HUES48 (cell line): ENCODE measurements at regions not wholly inside any gene's neighbourhood (a gene's known extent, or its start where the extent isn't known, plus 50 kb on each side); places are given as distances from the start of the nearest gene placed in this dataset.

Experiments used
- H3K27ac ChIP-seq: one replicate; pipeline ENCODE4 v1.7.0; 2013; ENCODE audit warnings: low read depth, low read length, inconsistent platforms
- H3K27me3 ChIP-seq: 2 replicates; pipeline ENCODE4 v1.6.1; 2013; ENCODE audit warnings: mild to moderate bottlenecking, low read length; ENCODE audit not compliant: control insufficient read depth, insufficient read depth
- H3K36me3 ChIP-seq: 2 replicates; pipeline ENCODE4 v1.6.1; 2013; ENCODE audit warnings: low read length; ENCODE audit not compliant: control insufficient read depth, insufficient read depth
- H3K4me1 ChIP-seq: 2 replicates; pipeline ENCODE4 v1.6.1; 2013; ENCODE audit warnings: mild to moderate bottlenecking, low read length; ENCODE audit not compliant: control insufficient read depth, insufficient read depth
- H3K4me3 ChIP-seq: 2 replicates; pipeline ENCODE4 v1.5.1; 2013; ENCODE audit warnings: mild to moderate bottlenecking, low read depth, low read length
- H3K9ac ChIP-seq: 2 replicates; pipeline ENCODE4 v1.6.1; 2013; ENCODE audit warnings: mild to moderate bottlenecking, low read depth, low read length, moderate library complexity
- H3K9me3 ChIP-seq: 2 replicates; pipeline ENCODE4 v1.6.1; 2013; ENCODE audit warnings: low read length; ENCODE audit not compliant: control insufficient read depth, insufficient read depth

GRCh38 chr2:190794790-190795189, 85.8 kb upstream of the GLS start:
- Histone ChIP-seq H3K4me1 (peaks cover 28% of the 10 kb centered on the region), H3K9ac (no peak overlapping the region), H3K4me3 (no peak overlapping the region), H3K9me3 (no peaks in the 10 kb centered on the region), H3K36me3 (no peaks in the 10 kb centered on the region), H3K27me3 (no peaks in the 10 kb centered on the region), H3K27ac (no peak overlapping the region)

GRCh38 chr2:190795686-190796085, 84.9 kb upstream of the GLS start:
- no peaks in the 10 kb centered on the region for H3K9me3 ChIP-seq
- no peak overlapping the region for H3K4me3 ChIP-seq
- H3K36me3 ChIP-seq: no peaks in the 10 kb centered on the region
- no peak overlapping the region for H3K9ac ChIP-seq
- no peaks in the 10 kb centered on the region for H3K27me3 ChIP-seq
- H3K4me1 ChIP-seq: peaks cover 30% of the 10 kb centered on the region
- H3K27ac ChIP-seq: no peak overlapping the region

GRCh38 chr2:190799999-190800398, 80.6 kb upstream of the GLS start:
- no peak overlapping the region for H3K9ac ChIP-seq

GRCh38 chr2:190800528-190800927, 80.1 kb upstream of the GLS start:
- Histone ChIP-seq H3K9ac (no peak overlapping the region), H3K27me3 (no peaks in the 10 kb centered on the region), H3K36me3 (no peaks in the 10 kb centered on the region), H3K9me3 (no peaks in the 10 kb centered on the region), H3K27ac (peak overlapping the region; percentile 70), H3K4me3 (peak overlapping the region; percentile 24; the same call in 1 of the 2 replicates), H3K4me1 (peaks cover 45% of the 10 kb centered on the region)

More at GRCh38 chr2:190799999-190800398, 80.6 kb upstream of the GLS start:
- Histone ChIP-seq H3K9me3 (no peaks in the 10 kb centered on the region), H3K27me3 (no peaks in the 10 kb centered on the region), H3K4me3 (peak overlapping the region; percentile 24; the same call in 1 of the 2 replicates), H3K36me3 (no peaks in the 10 kb centered on the region), H3K4me1 (peaks cover 45% of the 10 kb centered on the region), H3K27ac (peak overlapping the region; percentile 70)

GRCh38 chr2:190802129-190802528, 78.5 kb upstream of the GLS start:
- Histone ChIP-seq H3K36me3 (no peaks in the 10 kb centered on the region), H3K9me3 (no peaks in the 10 kb centered on the region), H3K27me3 (no peaks in the 10 kb centered on the region), H3K27ac (no peak overlapping the region), H3K4me1 (peaks cover 45% of the 10 kb centered on the region), H3K9ac (no peak overlapping the region), H3K4me3 (no peak overlapping the region)

- Histone ChIP-seq H3K4me3 (no peak overlapping the region), H3K4me1 (peaks cover 45% of the 10 kb centered on the region)
Observed at GRCh38 chr2:190802626-190803209, 77.9 kb upstream of the GLS start.

GRCh38 chr2:190804182-190804795, 76.3 kb upstream of the GLS start:
- H3K4me3 ChIP-seq: no peak overlapping the region
- no peak overlapping the region for H3K9ac ChIP-seq
- H3K9me3 ChIP-seq: no peaks in the 10 kb centered on the region
- peaks cover 44% of the 10 kb centered on the region for H3K4me1 ChIP-seq
- H3K27ac ChIP-seq: no peak overlapping the region
- no peaks in the 10 kb centered on the region for H3K27me3 ChIP-seq
- no peaks in the 10 kb centered on the region for H3K36me3 ChIP-seq

More at GRCh38 chr2:190802626-190803209, 77.9 kb upstream of the GLS start:
- Histone ChIP-seq H3K27ac (no peak overlapping the region), H3K36me3 (no peaks in the 10 kb centered on the region), H3K9me3 (no peaks in the 10 kb centered on the region), H3K9ac (no peak overlapping the region), H3K27me3 (no peaks in the 10 kb centered on the region)

- H3K4me1 ChIP-seq: peaks cover 37% of the 10 kb centered on the region
- H3K4me3 ChIP-seq: no peak overlapping the region
- no peaks in the 10 kb centered on the region for H3K36me3 ChIP-seq
- H3K27me3 ChIP-seq: no peaks in the 10 kb centered on the region
- H3K9ac ChIP-seq: no peak overlapping the region
- no peak overlapping the region for H3K27ac ChIP-seq
- no peaks in the 10 kb centered on the region for H3K9me3 ChIP-seq
Observed at GRCh38 chr2:190805126-190805525, 75.5 kb upstream of the GLS start.

- Histone ChIP-seq H3K36me3 (no peaks in the 10 kb centered on the region), H3K4me3 (no peak overlapping the region), H3K27me3 (no peaks in the 10 kb centered on the region), H3K9ac (no peak overlapping the region), H3K4me1 (peaks cover 30% of the 10 kb centered on the region), H3K27ac (no peak overlapping the region), H3K9me3 (no peaks in the 10 kb centered on the region)
Observed at GRCh38 chr2:190805843-190806242, 74.8 kb upstream of the GLS start.

- peaks cover 9% of the 10 kb centered on the region for H3K4me1 ChIP-seq
- no peaks in the 10 kb centered on the region for H3K27me3 ChIP-seq
- H3K27ac ChIP-seq: no peak overlapping the region
- H3K9me3 ChIP-seq: no peaks in the 10 kb centered on the region
- H3K4me3 ChIP-seq: no peak overlapping the region
- no peaks in the 10 kb centered on the region for H3K36me3 ChIP-seq
- no peak overlapping the region for H3K9ac ChIP-seq
Observed at GRCh38 chr2:190807886-190808285, 72.7 kb upstream of the GLS start.

- Histone ChIP-seq H3K4me1 (no peaks in the 10 kb centered on the region), H3K9ac (no peak overlapping the region), H3K27me3 (no peaks in the 10 kb centered on the region), H3K27ac (no peak overlapping the region), H3K4me3 (no peak overlapping the region), H3K9me3 (no peaks in the 10 kb centered on the region), H3K36me3 (no peaks in the 10 kb centered on the region)
Observed at GRCh38 chr2:190809139-190809764, 71.4 kb upstream of the GLS start.
